Peyer's patch (tissue), 4 donors: ENCODE measurements at regions not wholly inside any gene's neighbourhood (a gene's known extent, or its start where the extent isn't known, plus 50 kb on each side); places are given as distances from the start of the nearest gene placed in this dataset.

Experiments
- DNase-seq, 3 donors: peaks; one replicate each; pipeline ENCODE4 v3.0.0-alpha.2; 2017 to 2019
- H3K27ac ChIP-seq, 4 donors: fragments of 200-600 bp; sonication (generic); one replicate each; pipeline ENCODE4 v1.5.1; 2016 to 2019
- H3K27me3 ChIP-seq, 2 donors: fragments of 200-600 bp; sonication (generic); one replicate each; pipeline ENCODE4 v1.5.1; 2019
- H3K36me3 ChIP-seq, 3 donors: fragments of 200-600 bp; sonication (generic); one replicate each; pipeline ENCODE4 v1.5.1; 2016 to 2019
- H3K4me1 ChIP-seq, 4 donors: fragments of 200-600 bp; sonication (generic); one replicate each; pipeline ENCODE4 v1.5.1; 2016 to 2019
- H3K4me3 ChIP-seq, 4 donors: fragments of 200-600 bp; sonication (generic); 1 replicate in 3 of 4; 2 replicates in 1 of 4; pipeline ENCODE4 v1.5.1; 2016 to 2019; ENCODE audit warnings: mild to moderate bottlenecking in 1 of 4
- H3K9me3 ChIP-seq, 4 donors: fragments of 200-600 bp; sonication (generic); one replicate each; pipeline ENCODE4 v1.5.1; 2016 to 2019; ENCODE audit warnings: mild to moderate bottlenecking in 1 of 4
- CTCF ChIP-seq, 6 experiments: fragments of 450-650 bp in 4 of 6; fragments of 200-600 bp in 2 of 6; sonication (generic) in 1 of 6; IDR thresholded peaks; one replicate each; pipeline ENCODE4 v1.5.1; 2017 to 2019; ENCODE audit warnings: antibody characterized with exemption in 6 of 6, mild to moderate bottlenecking in 3 of 6, moderate library complexity in 1 of 6
- POLR2A ChIP-seq, 2 donors: fragments of 450-650 bp; IDR thresholded peaks; one replicate each; pipeline ENCODE4 v1.5.1; 2017; ENCODE audit warnings: antibody characterized with exemption in 2 of 2, mild to moderate bottlenecking in 2 of 2, moderate library complexity in 2 of 2

- Histone ChIP-seq H3K9me3 (no peaks in the 10 kb centered on the region), H3K27ac (no peak overlapping the region), H3K4me3 (no peak overlapping the region), H3K27me3 (no peaks in the 10 kb centered on the region), H3K36me3 (no peaks in the 10 kb centered on the region), H3K4me1 (no peaks in the 10 kb centered on the region)
- TF ChIP-seq CTCF (IDR thresholded peaks at IDR 0.05) (no peak), POLR2A (IDR thresholded peaks at IDR 0.05) (no peak)
- no peak for DNase-seq
Measured at GRCh38 chr6:163935158-163935762, 520.7 kb downstream of the QKI start.

- no peaks in the 10 kb centered on the region for H3K27me3 ChIP-seq
- no peaks in the 10 kb centered on the region for H3K4me1 ChIP-seq
- H3K9me3 ChIP-seq, result no peaks in the 10 kb centered on the region
- no peaks in the 10 kb centered on the region for H3K36me3 ChIP-seq
- no peak overlapping the region for H3K4me3 ChIP-seq
- DNase-seq, result no peak
- no peak overlapping the region for H3K27ac ChIP-seq
- TF ChIP-seq POLR2A (IDR thresholded peaks at IDR 0.05) (no peak), CTCF (IDR thresholded peaks at IDR 0.05) (no peak)
Measured at GRCh38 chr6:163930012-163930411, 515.5 kb downstream of the QKI start.

- TF ChIP-seq POLR2A (IDR thresholded peaks at IDR 0.05) (no peak), CTCF (IDR thresholded peaks at IDR 0.05) (no peak)
- Histone ChIP-seq H3K4me3 (no peak overlapping the region), H3K4me1 (no peaks in the 10 kb centered on the region), H3K27ac (no peak overlapping the region), H3K9me3 (no peaks in the 10 kb centered on the region), H3K36me3 (no peaks in the 10 kb centered on the region), H3K27me3 (no peaks in the 10 kb centered on the region)
- no peak for DNase-seq
Measured at GRCh38 chr6:163929538-163929937, 515.0 kb downstream of the QKI start.

- Histone ChIP-seq H3K27ac (no peak overlapping the region), H3K4me3 (no peak overlapping the region), H3K4me1 (no peaks in the 10 kb centered on the region), H3K9me3 (no peaks in the 10 kb centered on the region), H3K36me3 (no peaks in the 10 kb centered on the region), H3K27me3 (no peaks in the 10 kb centered on the region)
- DNase-seq, result no peak
- TF ChIP-seq CTCF (IDR thresholded peaks at IDR 0.05), result no peak
- no peak for TF ChIP-seq POLR2A (IDR thresholded peaks at IDR 0.05)
Measured at GRCh38 chr6:163926642-163927041, 512.1 kb downstream of the QKI start.

- no peaks in the 10 kb centered on the region for H3K36me3 ChIP-seq
- TF ChIP-seq POLR2A (IDR thresholded peaks at IDR 0.05) (no peak), CTCF (IDR thresholded peaks at IDR 0.05) (no peak)
- H3K4me1 ChIP-seq, result no peaks in the 10 kb centered on the region
- H3K27ac ChIP-seq, result no peak overlapping the region
- no peaks in the 10 kb centered on the region for H3K27me3 ChIP-seq
- no peak for DNase-seq
- no peaks in the 10 kb centered on the region for H3K9me3 ChIP-seq
- no peak overlapping the region for H3K4me3 ChIP-seq
Measured at GRCh38 chr6:163925839-163926238, 511.3 kb downstream of the QKI start.
